Liver (tissue), 3 donors: ENCODE measurements at regions not wholly inside any gene's neighbourhood (a gene's known extent, or its start where the extent isn't known, plus 50 kb on each side); places are given as distances from the start of the nearest gene placed in this dataset.

Experiments used
- CTCF ChIP-seq: fragments of 150-350 bp; IDR thresholded peaks from 2 replicates; pipeline ENCODE4 v1.5.1; 2017; ENCODE audit warnings: improper control_type of control experiment, low read depth, low read length; ENCODE audit not compliant: missing input control
- EGR1 ChIP-seq, 2 donors: IDR thresholded peaks; 2 replicates each; pipeline ENCODE4 v1.6.1; 2016 to 2018; ENCODE audit warnings: antibody characterized with exemption in 2 of 2, low read depth in 2 of 2
- GABPA ChIP-seq, 2 donors: IDR thresholded peaks in 1 of 2; conservative IDR thresholded peaks in 1 of 2; 2 replicates each; pipeline ENCODE4 v1.6.1; 2016; ENCODE audit warnings: antibody characterized with exemption in 2 of 2, mild to moderate bottlenecking in 1 of 2, moderate library complexity in 1 of 2
- JUND ChIP-seq, 2 donors: IDR thresholded peaks; 2 replicates each; pipeline ENCODE4 v1.6.1; 2016; ENCODE audit warnings: antibody characterized with exemption in 2 of 2
- MAX ChIP-seq: IDR thresholded peaks from 2 replicates; pipeline ENCODE4 v1.6.1; 2016; ENCODE audit warnings: antibody characterized with exemption
- NR2F2 ChIP-seq: IDR thresholded peaks from 2 replicates; pipeline ENCODE4 v1.6.1; 2016; ENCODE audit warnings: antibody characterized with exemption
- RAD21 ChIP-seq, 2 donors: IDR thresholded peaks; 2 replicates each; pipeline ENCODE4 v1.6.1; 2016; ENCODE audit warnings: antibody characterized with exemption in 2 of 2, mild to moderate bottlenecking in 2 of 2
- SP1 ChIP-seq: IDR thresholded peaks from 2 replicates; pipeline ENCODE4 v1.6.1; 2018; ENCODE audit warnings: antibody characterized with exemption, mild to moderate bottlenecking
- YY1 ChIP-seq: IDR thresholded peaks from 2 replicates; pipeline ENCODE4 v1.6.1; 2016; ENCODE audit warnings: antibody characterized with exemption, mild to moderate bottlenecking
- ZBTB33 ChIP-seq: IDR thresholded peaks from 2 replicates; pipeline ENCODE4 v1.6.1; 2016; ENCODE audit warnings: antibody characterized with exemption
- donor health status: healthy.
- donor health status: healthy.

DNA sequence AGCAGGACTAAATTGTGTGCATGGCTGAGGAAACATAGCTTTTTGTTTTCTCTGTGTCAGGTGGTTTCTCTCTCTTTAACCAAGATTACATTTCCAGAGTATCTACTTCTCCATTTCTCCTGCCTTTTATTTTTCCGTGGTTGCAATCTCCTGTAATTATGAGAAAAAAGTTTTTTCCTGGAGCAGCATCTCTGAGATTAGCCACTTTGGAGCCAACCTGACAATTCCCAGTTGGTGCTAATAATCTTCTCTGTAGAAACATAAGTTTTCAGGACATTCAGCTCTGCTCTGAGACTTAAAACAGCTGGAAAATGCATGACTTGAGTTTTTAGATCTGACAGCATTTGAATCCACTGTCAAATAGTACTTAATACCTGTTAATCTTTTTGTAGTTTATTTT is 67.1 kb upstream of the GAS1 start:
- no peak for TF ChIP-seq CTCF
- TF ChIP-seq RAD21 (IDR thresholded peaks at IDR 0.05): no peak
- no peak for TF ChIP-seq ZBTB33
- TF ChIP-seq MAX: no peak
- no peak for TF ChIP-seq YY1
- no peak for TF ChIP-seq GABPA (IDR thresholded peaks at IDR 0.05 in 1 of 2, conservative IDR thresholded peaks at IDR 0.05 in 1 of 2)
- TF ChIP-seq EGR1 (IDR thresholded peaks at IDR 0.05; ENCODE audit: low read depth in 2 of 2): no peak
- no peak for TF ChIP-seq NR2F2
- no peak for TF ChIP-seq SP1
- no peak for TF ChIP-seq JUND (IDR thresholded peaks at IDR 0.05)
